Activated CD4-positive, alpha-beta T cell treated with anti-CD3 and anti-CD28 coated beads, Interleukin-2, amount 10 ng/mL, durations not matched to agents 7 days and 5 days (primary cell): ENCODE measurements at regions not wholly inside any gene's neighbourhood (a gene's known extent, or its start where the extent isn't known, plus 50 kb on each side); places are given as distances from the start of the nearest gene placed in this dataset.

Experiments
- CTCF ChIA-PET: fragments of 350-600 bp; sonication (Branson Sonifier 250); formaldehyde crosslinking; loops from one replicate; lab custom pipeline; 2021; ENCODE audit warnings: antibody characterized with exemption; lab: Charles Lee
- POLR2A ChIA-PET: fragments of 350-600 bp; sonication (Branson Sonifier 250); formaldehyde crosslinking; loops from one replicate; lab custom pipeline; 2021; ENCODE audit warnings: antibody characterized with exemption; lab: Charles Lee
- DNase-seq: peaks from one replicate; pipeline ENCODE4 v3.0.0-alpha.2; 2020
- H3K27ac Mint-ChIP-seq: one replicate; pipeline ENCODE4 v1.8.0; 2021; ENCODE audit warnings: mild to moderate bottlenecking, moderate library complexity, mixed read lengths
- H3K27me3 Mint-ChIP-seq: one replicate; pipeline ENCODE4 v1.8.0; 2021; ENCODE audit warnings: mixed read lengths
- H3K36me3 Mint-ChIP-seq: one replicate; pipeline ENCODE4 v1.8.0; 2021; ENCODE audit warnings: low read depth, mixed read lengths
- H3K4me1 Mint-ChIP-seq: one replicate; pipeline ENCODE4 v1.8.0; 2021; ENCODE audit warnings: mixed read lengths
- H3K4me3 Mint-ChIP-seq: one replicate; pipeline ENCODE4 v1.8.0; 2021; ENCODE audit warnings: mild to moderate bottlenecking, moderate library complexity, mixed read lengths
- H3K9me3 Mint-ChIP-seq: one replicate; pipeline ENCODE4 v1.8.0; 2021; ENCODE audit warnings: mixed read lengths

GRCh38 chr11:28887681-28888080 lies 779.5 kb downstream of the METTL15 start:
- Mint-ChIP-seq H3K27me3 (no peaks in the 10 kb centered on the region), H3K9me3 (peaks cover 23% of the 10 kb centered on the region), H3K27ac (no peak overlapping the region), H3K4me3 (no peak overlapping the region), H3K36me3 (no peaks in the 10 kb centered on the region), H3K4me1 (no peaks in the 10 kb centered on the region)
- no peak for DNase-seq
- ChIA-PET POLR2A (no interaction called here), CTCF (no interaction called here)

GRCh38 chr11:28879869-28880268 lies 771.7 kb downstream of the METTL15 start:
- Mint-ChIP-seq H3K27ac (no peak overlapping the region), H3K36me3 (no peaks in the 10 kb centered on the region), H3K27me3 (no peaks in the 10 kb centered on the region), H3K4me3 (no peak overlapping the region), H3K4me1 (no peaks in the 10 kb centered on the region), H3K9me3 (peaks cover 9% of the 10 kb centered on the region)
- no peak for DNase-seq
- ChIA-PET POLR2A (no interaction called here), CTCF (no interaction called here)

GRCh38 chr11:28878025-28878424 lies 769.8 kb downstream of the METTL15 start:
- Mint-ChIP-seq H3K9me3 (peaks cover 2% of the 10 kb centered on the region), H3K4me3 (no peak overlapping the region), H3K27ac (no peak overlapping the region), H3K4me1 (no peaks in the 10 kb centered on the region), H3K36me3 (no peaks in the 10 kb centered on the region), H3K27me3 (no peaks in the 10 kb centered on the region)
- no peak for DNase-seq
- ChIA-PET CTCF (no interaction called here), POLR2A (no interaction called here)

- ChIA-PET CTCF (no interaction called here), POLR2A (no interaction called here)
- no peaks in the 10 kb centered on the region for H3K4me1 Mint-ChIP-seq
- H3K4me3 Mint-ChIP-seq, result no peak overlapping the region
- DNase-seq, result no peak
- H3K27ac Mint-ChIP-seq, result no peak overlapping the region
- H3K27me3 Mint-ChIP-seq, result no peaks in the 10 kb centered on the region
- H3K9me3 Mint-ChIP-seq, result peaks cover 1% of the 10 kb centered on the region
- no peaks in the 10 kb centered on the region for H3K36me3 Mint-ChIP-seq
Measured at GRCh38 chr11:28877340-28877739, 769.2 kb downstream of the METTL15 start.

- POLR2A ChIA-PET, result no interaction called here
- H3K36me3 Mint-ChIP-seq, result no peaks in the 10 kb centered on the region
Measured at GRCh38 chr11:28874706-28875105, 766.5 kb downstream of the METTL15 start.

GRCh38 chr11:28871090-28871489 lies 762.9 kb downstream of the METTL15 start:
- POLR2A ChIA-PET, result no interaction called here
- Mint-ChIP-seq H3K27ac (no peak overlapping the region), H3K27me3 (no peaks in the 10 kb centered on the region), H3K9me3 (peaks cover 6% of the 10 kb centered on the region), H3K4me1 (no peaks in the 10 kb centered on the region), H3K36me3 (no peaks in the 10 kb centered on the region), H3K4me3 (no peak overlapping the region)
- no peak for DNase-seq
- CTCF ChIA-PET, result no interaction called here

More at GRCh38 chr11:28874706-28875105, 766.5 kb downstream of the METTL15 start:
- Mint-ChIP-seq H3K27me3 (no peaks in the 10 kb centered on the region), H3K4me1 (no peaks in the 10 kb centered on the region), H3K27ac (no peak overlapping the region), H3K9me3 (no peaks in the 10 kb centered on the region), H3K4me3 (no peak overlapping the region)
- DNase-seq, result no peak
- CTCF ChIA-PET, result no interaction called here

GRCh38 chr11:28863422-28863821 lies 755.2 kb downstream of the METTL15 start:
- Mint-ChIP-seq H3K4me1 (no peaks in the 10 kb centered on the region), H3K27me3 (no peaks in the 10 kb centered on the region), H3K9me3 (peaks cover 17% of the 10 kb centered on the region), H3K27ac (no peak overlapping the region), H3K4me3 (no peak overlapping the region), H3K36me3 (no peaks in the 10 kb centered on the region)
- no peak for DNase-seq
- CTCF ChIA-PET, result no interaction called here
- POLR2A ChIA-PET, result no interaction called here

- CTCF ChIA-PET, result no interaction called here
- no peaks in the 10 kb centered on the region for H3K27me3 Mint-ChIP-seq
Measured at GRCh38 chr11:28860893-28861292, 752.7 kb downstream of the METTL15 start.

GRCh38 chr11:28858076-28858475 lies 749.9 kb downstream of the METTL15 start:
- DNase-seq, result no peak
- Mint-ChIP-seq H3K4me1 (no peaks in the 10 kb centered on the region), H3K36me3 (no peaks in the 10 kb centered on the region), H3K27ac (no peak overlapping the region), H3K9me3 (peaks cover 26% of the 10 kb centered on the region), H3K4me3 (no peak overlapping the region), H3K27me3 (no peaks in the 10 kb centered on the region)
- CTCF ChIA-PET, result no interaction called here
- POLR2A ChIA-PET, result no interaction called here

More at GRCh38 chr11:28860893-28861292, 752.7 kb downstream of the METTL15 start:
- H3K4me3 Mint-ChIP-seq, result no peak overlapping the region
- POLR2A ChIA-PET, result no interaction called here
- no peak for DNase-seq
- H3K4me1 Mint-ChIP-seq, result no peaks in the 10 kb centered on the region
- no peak overlapping the region for H3K27ac Mint-ChIP-seq
- peaks cover 22% of the 10 kb centered on the region for H3K9me3 Mint-ChIP-seq
- no peaks in the 10 kb centered on the region for H3K36me3 Mint-ChIP-seq

GRCh38 chr11:28849053-28849452 lies 740.9 kb downstream of the METTL15 start:
- no peak overlapping the region for H3K4me3 Mint-ChIP-seq
- H3K9me3 Mint-ChIP-seq, result peaks cover 12% of the 10 kb centered on the region
- no peaks in the 10 kb centered on the region for H3K36me3 Mint-ChIP-seq
- no peaks in the 10 kb centered on the region for H3K4me1 Mint-ChIP-seq
- H3K27ac Mint-ChIP-seq, result no peak overlapping the region
- ChIA-PET POLR2A (no interaction called here), CTCF (no interaction called here)
- DNase-seq, result no peak
- H3K27me3 Mint-ChIP-seq, result no peaks in the 10 kb centered on the region

- H3K27ac Mint-ChIP-seq, result no peak overlapping the region
- no peak overlapping the region for H3K4me3 Mint-ChIP-seq
- ChIA-PET CTCF (no interaction called here), POLR2A (no interaction called here)
- no peaks in the 10 kb centered on the region for H3K36me3 Mint-ChIP-seq
- no peaks in the 10 kb centered on the region for H3K4me1 Mint-ChIP-seq
- H3K27me3 Mint-ChIP-seq, result no peaks in the 10 kb centered on the region
- DNase-seq, result no peak
- H3K9me3 Mint-ChIP-seq, result peaks cover 2% of the 10 kb centered on the region
Measured at GRCh38 chr11:28842716-28843115, 734.5 kb downstream of the METTL15 start.

- DNase-seq, result no peak
- CTCF ChIA-PET, result no interaction called here
- Mint-ChIP-seq H3K36me3 (no peaks in the 10 kb centered on the region), H3K4me3 (no peak overlapping the region), H3K27ac (no peak overlapping the region), H3K4me1 (no peaks in the 10 kb centered on the region), H3K9me3 (peaks cover 10% of the 10 kb centered on the region), H3K27me3 (no peaks in the 10 kb centered on the region)
- POLR2A ChIA-PET, result no interaction called here
Measured at GRCh38 chr11:28838741-28839140, 730.6 kb downstream of the METTL15 start.

- Mint-ChIP-seq H3K27me3 (no peaks in the 10 kb centered on the region), H3K4me3 (no peak overlapping the region), H3K9me3 (peaks cover 10% of the 10 kb centered on the region), H3K27ac (no peak overlapping the region), H3K4me1 (no peaks in the 10 kb centered on the region), H3K36me3 (no peaks in the 10 kb centered on the region)
- DNase-seq, result no peak
- ChIA-PET CTCF (no interaction called here), POLR2A (no interaction called here)
Measured at GRCh38 chr11:28837599-28837998, 729.4 kb downstream of the METTL15 start.

- H3K4me1 Mint-ChIP-seq, result no peaks in the 10 kb centered on the region
- no peak for DNase-seq
- H3K27me3 Mint-ChIP-seq, result no peaks in the 10 kb centered on the region
- ChIA-PET CTCF (no interaction called here), POLR2A (no interaction called here)
- no peaks in the 10 kb centered on the region for H3K36me3 Mint-ChIP-seq
- H3K27ac Mint-ChIP-seq, result no peak overlapping the region
- peaks cover 10% of the 10 kb centered on the region for H3K9me3 Mint-ChIP-seq
- no peak overlapping the region for H3K4me3 Mint-ChIP-seq
Measured at GRCh38 chr11:28836285-28837081, 728.3 kb downstream of the METTL15 start.
